Natural killer cell treated with Interleukin-12 subunit alpha and Interleukin-12 subunit beta and Interleukin-15 and Interleukin-18, amount 100 ng/mL, for 72 hours (primary cell): ENCODE measurements at regions not wholly inside any gene's neighbourhood (a gene's known extent, or its start where the extent isn't known, plus 50 kb on each side); places are given as distances from the start of the nearest gene placed in this dataset.

Source experiments
- ATAC-seq, 2 donors: fragments of 150-1000 bp; cut with Tn5 transposase in 1 of 2; sonication (Bioruptor Pico), chemical (Tn5 transposase) in 1 of 2; 2 replicates each; pipeline ENCODE4 v1.10.0; 2021
- DNase-seq: peaks from one replicate; pipeline ENCODE4 v3.0.0; 2022; ENCODE audit warnings: low spot score
- H3K27ac Mint-ChIP-seq, 2 donors: 1 replicate in 1 of 2; 2 replicates in 1 of 2; pipeline ENCODE4 v1.8.0; 2022; ENCODE audit warnings: mixed read lengths in 2 of 2, mild to moderate bottlenecking in 1 of 2, moderate library complexity in 1 of 2
- H3K27me3 Mint-ChIP-seq, 2 donors: 1 replicate in 1 of 2; 2 replicates in 1 of 2; pipeline ENCODE4 v1.8.0; 2022; ENCODE audit warnings: mixed read lengths in 2 of 2
- H3K36me3 Mint-ChIP-seq: one replicate; pipeline ENCODE4 v1.8.0; 2022; ENCODE audit warnings: mixed read lengths
- H3K4me1 Mint-ChIP-seq, 2 donors: 1 replicate in 1 of 2; 2 replicates in 1 of 2; pipeline ENCODE4 v1.8.0; 2022; ENCODE audit warnings: low read depth in 2 of 2, mixed read lengths in 2 of 2, mild to moderate bottlenecking in 1 of 2
- H3K4me3 Mint-ChIP-seq: one replicate; pipeline ENCODE4 v1.8.0; 2022; ENCODE audit warnings: mixed read lengths
- H3K9me3 Mint-ChIP-seq: 2 replicates; pipeline ENCODE4 v1.8.0; 2022; ENCODE audit warnings: mixed read lengths

DNA sequence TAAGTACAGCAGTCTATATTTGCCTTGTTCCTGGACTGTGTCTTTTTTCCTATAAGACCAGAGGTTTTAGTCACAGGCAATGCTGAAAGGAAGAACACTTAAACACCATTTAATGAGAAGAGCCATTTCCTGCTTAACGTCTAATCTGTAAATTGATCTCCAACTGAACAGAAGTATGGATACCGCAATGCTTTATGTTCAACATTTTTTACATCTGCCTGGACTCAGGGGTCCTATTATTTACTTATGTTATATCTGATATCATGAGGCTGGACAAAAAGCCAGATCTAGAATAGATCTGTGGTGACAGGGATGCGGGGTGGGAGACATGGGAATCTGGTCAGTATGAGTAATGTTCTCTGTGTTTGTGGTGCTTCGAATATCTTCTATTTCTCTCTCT lies 334.6 kb upstream of the MPDZ start:
- Mint-ChIP-seq H3K36me3 (no peaks in the 10 kb centered on the region), H3K9me3 (peaks cover 26% of the 10 kb centered on the region), H3K27me3 (no peaks in the 10 kb centered on the region), H3K27ac (no peak overlapping the region), H3K4me1 (no peaks in the 10 kb centered on the region), H3K4me3 (no peak overlapping the region)
- ATAC-seq (no peak), DNase-seq (no peak)

- peaks cover 25% of the 10 kb centered on the region for H3K9me3 Mint-ChIP-seq
- no peaks in the 10 kb centered on the region for H3K27me3 Mint-ChIP-seq
- no peaks in the 10 kb centered on the region for H3K36me3 Mint-ChIP-seq
- DNase-seq = no peak
- no peaks in the 10 kb centered on the region for H3K4me1 Mint-ChIP-seq
- H3K27ac Mint-ChIP-seq = no peak overlapping the region
- no peak overlapping the region for H3K4me3 Mint-ChIP-seq
- ATAC-seq = no peak
Observed at GRCh38 chr9:13613296-13613695, 333.8 kb upstream of the MPDZ start.

DNA sequence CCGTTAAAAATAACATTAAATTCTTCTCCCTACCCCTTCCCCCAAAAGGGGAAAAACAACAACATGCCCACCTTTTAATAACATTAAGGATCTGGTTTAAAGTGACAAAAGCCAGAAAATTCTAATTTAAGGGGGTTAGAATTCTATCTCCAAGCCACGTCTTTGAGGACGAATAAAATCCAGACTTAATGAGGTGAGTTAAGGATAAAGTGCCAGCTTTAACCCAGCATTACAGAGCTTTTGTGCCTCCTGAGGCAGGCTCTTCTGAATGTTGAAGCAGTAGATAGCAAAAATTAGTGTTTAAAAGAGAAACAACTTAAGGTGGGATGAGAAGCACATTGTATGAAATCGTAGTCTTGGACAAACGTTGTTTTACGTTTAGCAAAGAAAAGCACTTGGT lies 329.0 kb upstream of the MPDZ start:
- no peak for DNase-seq
- no peaks in the 10 kb centered on the region for H3K36me3 Mint-ChIP-seq
- no peak overlapping the region for H3K27ac Mint-ChIP-seq
- peaks cover 7% of the 10 kb centered on the region for H3K9me3 Mint-ChIP-seq
- ATAC-seq = no peak
- H3K4me1 Mint-ChIP-seq = no peaks in the 10 kb centered on the region
- no peaks in the 10 kb centered on the region for H3K27me3 Mint-ChIP-seq
- H3K4me3 Mint-ChIP-seq = no peak overlapping the region

- DNase-seq = no peak
- Mint-ChIP-seq H3K4me3 (no peak overlapping the region), H3K27me3 (no peaks in the 10 kb centered on the region)
Observed at GRCh38 chr9:13607481-13608441, 328.3 kb upstream of the MPDZ start.

GRCh38 chr9:13606586-13606985 lies 327.1 kb upstream of the MPDZ start:
- Mint-ChIP-seq H3K4me1 (no peaks in the 10 kb centered on the region), H3K4me3 (no peak overlapping the region), H3K27me3 (no peaks in the 10 kb centered on the region), H3K36me3 (no peaks in the 10 kb centered on the region), H3K27ac (no peak overlapping the region), H3K9me3 (peaks cover 4% of the 10 kb centered on the region)
- DNase-seq = no peak
- ATAC-seq = no peak

More at GRCh38 chr9:13607481-13608441, 328.3 kb upstream of the MPDZ start:
- no peak overlapping the region for H3K27ac Mint-ChIP-seq
- H3K4me1 Mint-ChIP-seq = no peaks in the 10 kb centered on the region
- ATAC-seq = no peak
- H3K36me3 Mint-ChIP-seq = no peaks in the 10 kb centered on the region
- peaks cover 6% of the 10 kb centered on the region for H3K9me3 Mint-ChIP-seq

DNA sequence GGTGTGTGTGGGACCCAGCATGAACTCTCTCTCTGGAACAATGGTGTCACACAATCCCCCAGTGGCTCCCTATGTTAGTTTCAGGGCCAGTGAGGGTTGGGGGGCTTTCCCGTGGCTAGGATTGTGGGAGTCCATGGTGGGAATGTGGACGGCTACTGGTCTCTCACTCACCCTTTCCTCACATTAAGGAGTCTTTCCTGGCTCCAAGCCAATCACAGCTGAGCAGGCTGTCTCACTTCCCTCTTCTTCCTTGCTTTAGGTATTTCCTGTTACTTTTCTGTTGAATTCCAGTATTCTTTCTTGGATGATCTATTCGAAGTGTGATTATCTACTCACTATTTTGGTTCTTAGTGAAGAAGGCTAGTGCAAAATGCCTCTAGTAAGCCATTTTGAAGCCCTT lies 324.4 kb upstream of the MPDZ start:
- ATAC-seq = no peak
- no peak for DNase-seq
- Mint-ChIP-seq H3K4me3 (no peak overlapping the region), H3K27me3 (no peaks in the 10 kb centered on the region), H3K9me3 (peaks cover 7% of the 10 kb centered on the region), H3K27ac (no peak overlapping the region), H3K36me3 (no peaks in the 10 kb centered on the region), H3K4me1 (no peaks in the 10 kb centered on the region)

DNA sequence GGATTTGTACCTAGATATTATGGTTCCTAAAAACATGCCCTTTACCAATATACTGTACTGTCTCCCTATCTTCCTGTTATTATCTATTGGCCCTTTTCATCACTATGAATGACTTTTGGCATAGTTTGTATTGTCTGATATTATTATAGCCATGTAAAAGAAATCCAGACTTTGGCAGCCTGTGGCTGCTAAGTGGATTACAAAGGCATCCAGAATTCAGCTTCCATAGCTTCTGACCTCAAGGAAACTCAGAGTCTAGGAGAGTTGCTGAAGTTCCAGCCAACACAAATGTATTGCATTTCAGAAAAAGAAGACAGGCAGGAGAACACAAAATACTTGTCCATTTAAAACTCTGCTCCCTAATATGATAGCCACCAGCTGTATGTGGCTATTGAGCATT lies 319.2 kb upstream of the MPDZ start:
- DNase-seq (no peak), ATAC-seq (no peak)
- no peaks in the 10 kb centered on the region for H3K4me1 Mint-ChIP-seq
- no peak overlapping the region for H3K27ac Mint-ChIP-seq
- H3K27me3 Mint-ChIP-seq = no peaks in the 10 kb centered on the region
- no peak overlapping the region for H3K4me3 Mint-ChIP-seq
- peaks cover 7% of the 10 kb centered on the region for H3K9me3 Mint-ChIP-seq
- H3K36me3 Mint-ChIP-seq = no peaks in the 10 kb centered on the region

DNA sequence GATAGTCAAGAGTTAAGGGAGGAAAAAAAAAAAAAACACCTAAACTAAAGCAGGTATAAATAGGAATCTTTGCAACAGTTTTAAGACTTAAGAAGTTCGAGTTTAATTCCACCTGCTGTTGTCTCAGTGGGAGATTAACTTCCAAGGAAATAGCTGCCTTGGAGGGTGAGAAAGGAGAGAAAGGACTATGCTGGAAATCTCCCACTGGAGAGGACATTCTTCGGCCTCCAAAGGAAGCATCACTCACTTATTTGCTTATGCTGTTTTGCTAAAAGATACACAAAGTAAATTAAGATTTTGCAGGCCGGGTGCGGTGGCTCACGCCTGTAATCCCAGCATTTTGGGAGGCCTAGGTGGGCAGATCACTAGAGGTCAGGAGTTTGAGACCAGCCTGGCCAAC lies 317.9 kb upstream of the MPDZ start:
- H3K4me3 Mint-ChIP-seq = no peak overlapping the region
- DNase-seq = no peak

DNA sequence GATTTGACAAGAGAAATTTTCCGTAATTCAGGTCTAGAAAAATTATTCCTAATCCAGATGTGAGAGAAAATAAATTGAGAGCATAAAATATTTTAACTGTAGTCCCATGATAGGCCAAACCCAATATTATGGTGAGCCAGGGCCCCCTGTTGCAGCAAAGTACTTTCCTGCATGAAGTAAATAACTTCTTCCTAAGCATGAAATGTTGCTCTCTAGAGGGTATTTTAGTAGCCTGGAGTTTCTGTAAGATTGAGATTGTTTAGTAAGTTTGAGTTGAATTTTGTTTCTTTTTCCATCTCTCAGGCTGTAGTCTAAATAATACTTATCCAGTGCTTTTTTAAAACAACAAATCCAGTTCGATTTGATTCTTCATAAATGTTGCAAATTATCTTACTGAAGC lies 317.5 kb upstream of the MPDZ start:
- DNase-seq (no peak), ATAC-seq (no peak)
- H3K4me1 Mint-ChIP-seq = no peaks in the 10 kb centered on the region
- no peak overlapping the region for H3K4me3 Mint-ChIP-seq
- H3K27ac Mint-ChIP-seq = no peak overlapping the region
- H3K9me3 Mint-ChIP-seq = peaks cover 13% of the 10 kb centered on the region
- no peaks in the 10 kb centered on the region for H3K36me3 Mint-ChIP-seq
- no peaks in the 10 kb centered on the region for H3K27me3 Mint-ChIP-seq

More for the DNA sequence above, 317.9 kb upstream of the MPDZ start:
- Mint-ChIP-seq H3K27me3 (no peaks in the 10 kb centered on the region), H3K9me3 (peaks cover 11% of the 10 kb centered on the region), H3K27ac (no peak overlapping the region), H3K4me1 (no peaks in the 10 kb centered on the region), H3K36me3 (no peaks in the 10 kb centered on the region)
- ATAC-seq = no peak

- ATAC-seq (no peak), DNase-seq (no peak)
- Mint-ChIP-seq H3K9me3 (peaks cover 13% of the 10 kb centered on the region), H3K27me3 (no peaks in the 10 kb centered on the region), H3K4me1 (no peaks in the 10 kb centered on the region), H3K4me3 (no peak overlapping the region), H3K27ac (no peak overlapping the region), H3K36me3 (no peaks in the 10 kb centered on the region)
Observed at GRCh38 chr9:13596383-13596970, 317.0 kb upstream of the MPDZ start.

- peaks cover 15% of the 10 kb centered on the region for H3K9me3 Mint-ChIP-seq
- ATAC-seq = no peak
- H3K4me3 Mint-ChIP-seq = no peak overlapping the region
- no peaks in the 10 kb centered on the region for H3K36me3 Mint-ChIP-seq
- no peaks in the 10 kb centered on the region for H3K27me3 Mint-ChIP-seq
- no peak for DNase-seq
- no peak overlapping the region for H3K27ac Mint-ChIP-seq
- H3K4me1 Mint-ChIP-seq = no peaks in the 10 kb centered on the region
Observed at GRCh38 chr9:13590996-13591395, 311.5 kb upstream of the MPDZ start.

DNA sequence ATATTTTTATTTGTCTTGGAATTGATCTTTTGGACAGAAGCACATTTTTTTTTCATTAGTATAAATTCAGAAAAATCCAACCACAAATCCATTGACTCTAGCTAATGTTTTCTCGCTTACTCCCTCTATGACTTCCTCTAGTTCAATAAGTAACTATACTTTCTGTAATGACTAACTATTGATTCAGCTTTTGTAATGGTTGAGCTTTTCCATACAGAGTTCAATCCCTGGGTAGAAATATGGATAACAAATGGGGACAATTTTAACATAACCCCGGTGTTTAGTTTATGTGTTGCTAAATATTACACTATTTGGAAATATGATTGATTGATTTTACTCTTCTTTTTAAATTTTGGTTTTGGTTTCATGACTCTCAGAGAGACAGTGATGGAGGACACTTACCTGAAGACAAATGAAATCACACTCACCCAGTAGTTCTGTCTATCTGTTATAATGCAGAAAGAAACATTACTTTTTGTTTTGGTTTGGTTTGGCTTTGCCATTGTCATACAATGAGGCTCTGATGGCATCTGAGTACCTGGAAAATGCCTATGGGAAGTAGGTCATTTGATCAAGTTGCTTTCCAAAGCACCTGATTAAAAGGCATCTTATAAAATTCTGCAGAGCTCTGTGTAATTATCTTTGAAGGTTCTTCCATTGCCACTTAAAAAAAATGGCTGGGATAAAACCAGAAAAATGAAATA lies 309.7 kb upstream of the MPDZ start:
- ATAC-seq (no peak), DNase-seq (no peak)
- no peaks in the 10 kb centered on the region for H3K4me1 Mint-ChIP-seq
- no peaks in the 10 kb centered on the region for H3K27me3 Mint-ChIP-seq
- H3K9me3 Mint-ChIP-seq = peaks cover 11% of the 10 kb centered on the region
- no peaks in the 10 kb centered on the region for H3K36me3 Mint-ChIP-seq
- H3K27ac Mint-ChIP-seq = no peak overlapping the region
- no peak overlapping the region for H3K4me3 Mint-ChIP-seq

DNA sequence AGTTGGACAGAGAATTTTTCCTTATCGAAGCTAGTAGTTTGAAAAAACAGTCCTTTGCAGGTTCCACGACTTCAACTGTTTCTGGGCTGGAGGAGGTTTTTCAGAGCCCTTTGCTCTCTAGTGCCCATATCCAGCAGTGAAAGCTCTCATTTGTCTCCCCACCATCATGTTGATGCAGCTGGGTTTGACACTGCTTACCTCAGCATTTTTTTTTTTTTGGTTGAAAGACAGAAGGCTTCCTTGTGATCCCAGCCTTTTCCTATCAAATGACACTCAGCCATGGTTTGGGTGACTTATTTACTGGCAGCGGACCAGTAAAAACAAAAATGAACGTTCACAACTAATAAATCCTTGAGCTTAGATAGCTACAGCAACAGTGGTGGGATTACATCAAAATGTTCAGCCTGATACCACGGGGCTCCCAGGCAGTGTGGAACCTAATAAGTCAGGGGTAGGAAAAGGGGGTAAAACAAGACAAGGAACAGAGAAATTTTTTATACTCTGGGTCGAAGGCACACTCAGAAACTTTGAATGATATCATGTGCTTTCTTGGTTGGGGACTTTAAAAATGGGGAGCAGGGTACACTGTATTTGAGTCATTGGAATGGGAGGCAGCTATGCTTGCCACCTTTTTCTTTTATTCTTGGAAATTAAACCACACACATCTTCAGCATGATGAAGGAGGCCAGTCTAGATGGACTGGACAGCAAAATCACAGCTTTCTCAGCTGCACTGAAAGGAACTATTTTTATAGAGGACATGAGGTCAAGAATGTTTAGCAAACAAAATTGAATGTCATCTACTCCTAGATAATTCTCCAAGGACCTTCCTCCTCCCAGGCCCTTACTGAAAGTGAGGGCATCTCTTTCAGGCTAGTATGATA lies 308.9 kb upstream of the MPDZ start:
- H3K4me3 Mint-ChIP-seq = no peak overlapping the region
- H3K4me1 Mint-ChIP-seq = no peaks in the 10 kb centered on the region
- no peak overlapping the region for H3K27ac Mint-ChIP-seq
- H3K9me3 Mint-ChIP-seq = peaks cover 14% of the 10 kb centered on the region
- H3K36me3 Mint-ChIP-seq = no peaks in the 10 kb centered on the region
- H3K27me3 Mint-ChIP-seq = no peaks in the 10 kb centered on the region
- ATAC-seq (no peak), DNase-seq (no peak)
